ENCODE measurements at regions not wholly inside any gene's neighbourhood (a gene's known extent, or its start where the extent isn't known, plus 50 kb on each side); places are given as distances from the start of the nearest gene placed in this dataset.

- in situ Hi-C loops (cut with HindIII; ENCODE audit: low sequenced_read_pairs), result no loop called here
- TF ChIP-seq CTCF (IDR thresholded peaks at IDR 0.05; ENCODE audit: low read depth, low read length, missing control alignments), result no peak
- H3K4me3 ChIP-seq (ENCODE audit: low read depth, low read length), result no peak overlapping the region
- DNase-seq (ENCODE audit: low read depth), result no peak
Observed at GRCh38 chr3:165443664-165444063, 247.5 kb upstream of the SLITRK3 start.

- no peak overlapping the region for H3K4me3 ChIP-seq (ENCODE audit: low read depth, low read length)
- no peak for TF ChIP-seq CTCF (IDR thresholded peaks at IDR 0.05; ENCODE audit: low read depth, low read length, missing control alignments)
- in situ Hi-C loops (cut with HindIII; ENCODE audit: low sequenced_read_pairs), result no loop called here
- no peak for DNase-seq (ENCODE audit: low read depth)
Observed at GRCh38 chr3:165442061-165442460, 245.9 kb upstream of the SLITRK3 start.

- in situ Hi-C loops (cut with HindIII; ENCODE audit: low sequenced_read_pairs), result no loop called here
- TF ChIP-seq CTCF (IDR thresholded peaks at IDR 0.05; ENCODE audit: low read depth, low read length, missing control alignments), result no peak
- H3K4me3 ChIP-seq (ENCODE audit: low read depth, low read length), result no peak overlapping the region
- no peak for DNase-seq (ENCODE audit: low read depth)
Observed at GRCh38 chr3:165440380-165440779, 244.2 kb upstream of the SLITRK3 start.

- no peak overlapping the region for H3K4me3 ChIP-seq (ENCODE audit: low read depth, low read length)
- in situ Hi-C loops (cut with HindIII; ENCODE audit: low sequenced_read_pairs), result no loop called here
- TF ChIP-seq CTCF (IDR thresholded peaks at IDR 0.05; ENCODE audit: low read depth, low read length, missing control alignments), result no peak
- DNase-seq (ENCODE audit: low read depth), result no peak
Observed at GRCh38 chr3:165439765-165440164, 243.6 kb upstream of the SLITRK3 start.

- no peak for TF ChIP-seq CTCF (IDR thresholded peaks at IDR 0.05; ENCODE audit: low read depth, low read length, missing control alignments)
- DNase-seq (ENCODE audit: low read depth), result no peak
- in situ Hi-C loops (cut with HindIII; ENCODE audit: low sequenced_read_pairs), result no loop called here
- H3K4me3 ChIP-seq (ENCODE audit: low read depth, low read length), result no peak overlapping the region
Observed at GRCh38 chr3:165434516-165434915, 238.3 kb upstream of the SLITRK3 start.

- TF ChIP-seq CTCF (IDR thresholded peaks at IDR 0.05; ENCODE audit: low read depth, low read length, missing control alignments), result no peak
- DNase-seq (ENCODE audit: low read depth), result no peak
- H3K4me3 ChIP-seq (ENCODE audit: low read depth, low read length), result no peak overlapping the region
- in situ Hi-C loops (cut with HindIII; ENCODE audit: low sequenced_read_pairs), result no loop called here
Observed at GRCh38 chr3:165406425-165406824, 210.2 kb upstream of the SLITRK3 start.
